NT2/D1 (cell line): ENCODE measurements at regions not wholly inside any gene's neighbourhood (a gene's known extent, or its start where the extent isn't known, plus 50 kb on each side); places are given as distances from the start of the nearest gene placed in this dataset.

Experiments used
- YY1 ChIP-seq: IDR thresholded peaks from 2 replicates; pipeline ENCODE4 v1.6.1; 2011; ENCODE audit not compliant: insufficient read length, insufficient read depth
- ZNF274 ChIP-seq: IDR thresholded peaks from 2 replicates; pipeline ENCODE4 v1.6.1; 2011; ENCODE audit warnings: mild to moderate bottlenecking, low read depth, low read length

DNA sequence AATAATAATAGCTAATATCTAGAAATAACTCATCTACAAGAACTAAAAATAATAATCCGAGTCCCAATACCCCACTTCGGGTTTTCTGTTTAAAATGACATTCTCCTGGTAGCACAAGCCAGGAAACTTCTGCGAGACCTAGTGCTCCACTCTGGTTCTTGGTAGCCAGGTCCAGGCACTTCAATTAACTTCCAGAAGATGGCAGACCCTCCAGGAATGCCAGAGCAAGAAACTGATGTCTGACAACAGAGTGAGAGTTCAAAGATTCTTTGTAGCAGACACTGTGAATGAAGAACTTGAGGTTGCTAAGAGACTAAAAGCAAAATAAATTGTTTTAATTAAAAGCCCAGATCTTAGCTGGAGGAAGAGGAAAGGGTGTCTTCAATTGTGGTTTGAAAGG, 1963.3 kb upstream of the CDH9 start:
- TF ChIP-seq YY1, result no peak
- no peak for TF ChIP-seq ZNF274
